Fibroblast of skin of back (primary cell): ENCODE measurements at regions not wholly inside any gene's neighbourhood (a gene's known extent, or its start where the extent isn't known, plus 50 kb on each side); places are given as distances from the start of the nearest gene placed in this dataset.
A peak's percentile ranks its signal among the peaks of the same experiment; 100 is the strongest.
"Not testable (repeated sequence)": the region's sequence is repeated elsewhere in the genome, so short reads cannot be mapped to it uniquely, and the experiment has no call there.

Experiments used
- DNase-seq: peaks from one replicate; pipeline ENCODE4 v3.0.0-alpha.2; 2013

- DNase-seq: no peak
Measured at GRCh38 chr10:124161601-124162000, 68.2 kb upstream of the CHST15 start.

- DNase-seq: no peak
Measured at GRCh38 chr10:124160943-124161582, 67.7 kb upstream of the CHST15 start.

DNA sequence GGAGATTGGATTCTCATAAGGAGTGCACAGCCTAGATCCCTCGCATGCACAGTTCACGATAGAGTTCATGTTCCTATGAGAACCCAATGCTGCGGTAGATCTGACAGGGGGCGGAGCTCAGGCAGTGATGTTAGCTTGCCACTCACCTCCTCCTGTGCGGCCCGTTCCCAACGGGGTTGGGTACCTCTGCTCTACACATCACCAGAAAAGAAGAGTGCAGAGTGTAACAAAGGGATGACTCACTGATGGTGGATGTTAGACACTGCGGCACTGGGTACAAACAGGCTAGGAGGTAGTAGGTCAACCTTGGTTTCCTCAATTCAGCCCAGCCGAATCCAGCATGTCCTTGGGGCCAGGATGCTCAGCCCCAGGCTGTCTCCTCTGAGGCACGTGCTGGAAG, 66.8 kb upstream of the CHST15 start:
- DNase-seq: no peak

GRCh38 chr10:124159153-124159552, 65.8 kb upstream of the CHST15 start:
- DNase-seq: no peak

- no peak for DNase-seq
Measured at GRCh38 chr10:124158592-124158991, 65.2 kb upstream of the CHST15 start.

DNA sequence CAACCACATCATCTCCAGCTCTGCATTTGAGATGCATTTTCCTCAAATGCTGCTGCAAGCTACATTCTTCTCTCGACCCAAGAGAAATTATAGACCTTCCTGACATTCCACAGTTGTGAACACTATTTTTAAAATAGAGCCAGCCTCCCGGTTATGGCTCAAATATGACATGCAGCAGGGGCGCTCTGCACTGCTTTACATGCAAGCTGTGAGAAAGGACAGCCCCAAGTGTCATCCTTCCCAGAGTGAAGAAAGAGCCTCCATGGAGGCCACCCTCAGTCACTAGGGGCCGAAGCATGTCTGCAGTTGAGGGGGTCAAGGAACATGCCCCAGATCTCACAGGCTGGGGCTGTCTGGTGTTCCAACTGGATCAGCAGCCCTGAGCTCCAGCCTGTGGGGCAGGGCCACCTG, 63.9 kb upstream of the CHST15 start:
- DNase-seq: peak; percentile 85

- no peak for DNase-seq
Measured at GRCh38 chr10:124156524-124157260, 63.3 kb upstream of the CHST15 start.

DNA sequence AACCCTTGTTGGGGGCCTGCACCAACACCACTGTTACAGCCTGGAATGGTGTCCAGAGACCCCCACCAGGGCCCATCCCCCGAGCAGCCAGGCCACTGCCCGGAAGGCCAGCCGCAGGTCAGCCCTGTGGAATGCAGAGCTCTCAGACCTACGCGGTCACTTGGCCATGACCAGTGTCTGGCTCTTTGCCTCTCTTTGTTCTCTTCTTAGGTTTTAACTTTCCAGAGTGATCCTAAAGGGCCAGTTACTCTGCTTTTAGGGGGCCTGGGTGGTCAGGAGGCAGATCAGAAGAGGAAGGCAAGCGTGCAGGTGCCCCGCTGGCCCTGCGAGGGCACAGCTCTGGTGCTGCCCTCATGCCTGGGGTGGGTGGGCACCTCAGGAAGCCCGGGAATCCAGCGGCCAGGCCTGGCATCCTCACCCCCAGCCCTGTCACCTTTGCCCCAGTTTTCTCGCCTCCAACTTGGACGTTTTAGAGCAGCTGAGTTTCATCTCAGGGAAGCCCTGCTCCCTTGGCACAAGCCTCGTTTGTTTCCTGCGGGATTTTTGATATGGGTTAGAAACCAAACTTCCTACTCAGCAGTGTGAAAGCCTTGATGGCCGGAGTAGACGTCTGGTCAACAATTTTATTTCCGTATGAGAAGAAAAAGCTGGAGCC, 62.5 kb upstream of the CHST15 start:
- DNase-seq: no peak

- DNase-seq: peak; percentile 94
Measured at GRCh38 chr10:124153023-124153826, 59.8 kb upstream of the CHST15 start.

- peak; percentile 88 for DNase-seq
Measured at GRCh38 chr10:124152139-124153022, 59.0 kb upstream of the CHST15 start.

GRCh38 chr10:124151466-124152095, 58.2 kb upstream of the CHST15 start:
- DNase-seq: no peak

DNA sequence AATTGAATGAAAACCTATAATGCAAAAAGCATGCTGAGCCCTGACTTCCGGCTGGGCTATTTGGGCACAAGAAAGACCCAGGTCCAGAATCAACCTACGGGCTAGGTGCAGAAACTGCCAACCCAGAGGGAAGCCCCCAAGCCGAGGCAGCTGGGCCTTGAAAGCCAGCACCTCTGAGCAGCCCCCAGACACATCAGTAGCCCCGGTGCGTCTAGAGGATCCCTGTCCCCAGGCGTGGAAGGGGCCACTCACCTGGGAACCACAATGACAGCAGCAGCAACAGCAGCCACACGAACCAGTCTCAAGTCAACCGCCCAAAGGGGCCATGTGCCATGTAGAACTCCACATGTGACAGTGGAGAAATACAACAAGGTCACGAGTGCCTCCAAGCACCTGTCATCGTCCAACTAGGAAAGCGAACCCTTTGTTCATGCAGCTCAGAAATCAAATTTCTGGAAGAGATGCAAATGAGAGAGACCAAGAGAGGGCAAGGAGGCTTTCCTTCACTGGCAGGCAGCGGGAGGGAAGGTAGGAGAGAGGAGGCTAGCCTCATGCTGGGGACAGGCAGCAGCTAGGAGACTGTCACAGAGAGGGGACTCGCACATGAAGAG, 57.5 kb upstream of the CHST15 start:
- no peak for DNase-seq

- DNase-seq: no peak
Measured at GRCh38 chr10:124150189-124150806, 56.9 kb upstream of the CHST15 start.

DNA sequence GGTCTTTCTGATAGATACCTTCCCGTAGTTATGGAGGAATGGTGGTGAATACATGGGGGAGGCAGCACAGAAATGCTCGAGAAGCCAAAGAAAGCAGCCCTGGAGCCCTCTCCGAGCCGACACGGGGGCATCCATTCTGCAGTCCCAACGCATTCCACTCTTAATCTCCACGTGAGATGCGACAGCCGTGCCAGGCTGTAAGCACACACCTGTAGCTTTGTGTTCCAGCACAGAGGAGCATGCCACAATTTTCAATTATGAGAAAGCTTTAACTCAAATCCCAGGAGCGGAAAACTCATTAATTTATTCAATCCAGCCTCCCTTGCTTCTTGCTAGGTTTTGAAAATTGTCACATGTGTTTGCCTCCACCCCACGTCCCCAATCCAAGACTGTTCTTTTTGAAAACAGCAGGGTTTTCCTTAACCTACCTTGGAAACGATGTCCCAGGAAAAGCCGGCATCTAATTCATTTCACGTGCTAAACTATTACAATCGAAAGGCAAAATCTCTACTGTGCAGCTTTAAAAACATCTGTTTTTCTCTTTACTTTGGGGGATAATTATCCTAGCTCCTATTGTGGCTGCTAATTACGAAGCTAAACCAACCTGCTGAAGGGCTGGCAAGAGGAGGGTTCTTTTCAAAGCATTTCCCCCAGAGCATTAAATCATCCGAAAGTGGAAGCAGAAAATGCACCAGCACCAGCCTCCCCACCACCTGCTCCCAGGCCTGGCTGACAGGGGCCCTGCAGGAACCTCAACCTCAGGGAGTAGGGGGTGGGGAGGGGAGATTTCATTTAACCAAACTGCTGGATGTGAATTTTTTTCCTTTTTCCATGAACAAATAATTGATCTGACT, 56.0 kb upstream of the CHST15 start:
- no peak for DNase-seq

GRCh38 chr10:124148509-124149188, 55.3 kb upstream of the CHST15 start:
- DNase-seq: not testable (repeated sequence)

DNA sequence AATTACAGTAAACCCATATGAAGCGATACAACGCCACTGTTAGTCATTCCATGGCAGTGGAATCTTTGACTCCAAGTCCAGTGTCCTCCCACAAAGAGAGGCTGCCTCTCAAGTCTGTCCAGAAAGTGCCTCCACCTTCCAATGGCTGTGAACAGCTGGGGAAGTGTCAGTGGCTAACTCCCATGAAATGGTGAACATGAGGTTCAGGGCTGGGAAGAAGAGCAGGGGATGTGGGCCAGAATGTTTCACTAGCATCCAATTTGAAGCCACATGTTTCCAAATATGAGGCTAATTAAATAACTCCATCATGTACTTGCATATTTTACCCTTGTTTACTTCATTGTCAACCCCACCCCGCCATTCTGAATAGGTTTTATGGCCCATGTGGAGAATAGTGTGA, 53.1 kb upstream of the CHST15 start:
- no peak for DNase-seq

DNA sequence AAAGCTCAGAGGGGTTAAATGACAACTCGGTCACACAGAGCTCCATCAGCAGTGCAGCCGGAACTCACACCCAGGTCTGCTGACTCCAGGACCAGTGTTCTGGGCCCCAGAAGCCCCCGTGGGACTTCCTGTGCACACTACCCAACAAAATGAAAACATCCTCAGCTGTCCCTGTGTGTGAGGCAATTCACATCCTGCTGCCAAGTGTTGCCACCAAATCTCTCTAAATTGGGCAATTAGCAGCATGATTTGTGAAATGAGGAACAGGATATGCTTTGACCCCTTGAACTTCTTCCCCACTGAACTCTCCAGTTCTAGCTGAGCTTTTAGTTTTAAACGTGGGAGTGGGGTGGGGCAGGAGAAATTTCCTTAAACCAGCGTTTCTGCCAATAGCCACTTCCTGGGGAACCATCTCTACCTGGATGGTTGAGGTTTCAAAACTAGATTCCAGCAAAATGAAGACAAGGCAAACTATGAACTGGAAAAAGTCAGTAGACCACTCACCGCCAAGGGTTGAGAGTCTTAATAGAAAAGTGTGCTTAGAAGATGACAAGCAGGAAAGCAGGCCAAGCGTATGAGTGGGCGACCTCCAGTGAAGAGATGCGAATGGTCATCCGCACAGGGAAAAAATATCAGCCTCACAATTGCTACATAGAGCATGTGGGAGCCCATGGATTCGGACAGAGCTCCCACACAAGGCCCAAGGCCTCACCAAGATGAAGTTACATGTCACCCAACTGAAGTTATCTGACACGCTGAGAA, 51.9 kb upstream of the CHST15 start:
- DNase-seq: no peak

DNA sequence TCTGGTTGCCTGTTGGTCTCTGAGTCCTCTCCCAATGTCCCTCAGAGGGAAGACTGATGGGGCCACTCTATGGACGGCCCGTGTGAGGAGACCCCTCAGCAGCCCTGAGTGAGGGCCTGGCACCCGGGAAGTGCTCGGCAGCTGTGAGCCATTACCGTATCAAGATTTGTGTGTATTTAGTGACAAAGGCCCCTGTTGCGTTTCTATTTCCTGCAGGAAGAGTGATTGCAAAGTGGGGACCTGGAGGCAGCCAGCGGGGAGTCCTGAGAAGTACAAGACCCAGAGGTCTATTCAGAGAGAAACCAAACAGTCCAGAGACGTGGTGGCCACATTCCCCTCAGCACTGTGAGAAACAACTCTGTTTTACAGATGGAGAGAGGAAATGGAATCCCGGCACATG, 51.1 kb upstream of the CHST15 start:
- no peak for DNase-seq
